H1 (cell line): ENCODE measurements at regions not wholly inside any gene's neighbourhood (a gene's known extent, or its start where the extent isn't known, plus 50 kb on each side); places are given as distances from the start of the nearest gene placed in this dataset.

Experiments
- CTCF ChIA-PET: fragments of 300-600 bp; sonication (Branson Sonifier 250); formaldehyde crosslinking; loops from one replicate; lab custom pipeline; 2021; ENCODE audit not compliant: partially characterized antibody; lab: Charles Lee
- POLR2A ChIA-PET: fragments of 300-600 bp; sonication (Branson Sonifier 250); formaldehyde crosslinking; loops from one replicate; lab custom pipeline; 2021; ENCODE audit warnings: inconsistent platforms; ENCODE audit not compliant: partially characterized antibody; lab: Charles Lee
- DNase-seq, 2 experiments: peaks; one replicate each; pipeline versions ENCODE4 v3.0.0 to v3.0.0-alpha.2; 2010 to 2022; ENCODE audit warnings: low spot score in 2 of 2, low read depth in 1 of 2, mixed read lengths in 1 of 2
- FAIRE-seq: peaks from 2 replicates; lab custom pipeline; 2011; peaks lifted over from hg19 to GRCh38; lab: Jason Lieb, UNC
- H2AFZ ChIP-seq: 2 replicates; pipeline ENCODE4 v1.8.1; 2012; ENCODE audit warnings: low read length, inconsistent platforms
- H2AK5ac ChIP-seq: 2 replicates; pipeline ENCODE4 v1.6.1; 2013; ENCODE audit warnings: low read depth, low read length
- H2BK120ac ChIP-seq: replicated peaks from 2 replicates; pipeline ENCODE3; 2013; ENCODE audit warnings: low read depth, low read length, inconsistent platforms
- H2BK12ac ChIP-seq: 2 replicates; pipeline ENCODE4 v1.6.1; 2013; ENCODE audit warnings: low read depth, low read length
- H2BK15ac ChIP-seq: 2 replicates; pipeline ENCODE4 v1.6.1; 2013; ENCODE audit warnings: low read length
- H2BK20ac ChIP-seq: 2 replicates; pipeline ENCODE4 v1.6.1; 2013; ENCODE audit warnings: low read length
- H2BK5ac ChIP-seq: 2 replicates; pipeline ENCODE4 v1.6.1; 2013; ENCODE audit warnings: low read depth, low read length
- H3K14ac ChIP-seq: 2 replicates; pipeline ENCODE4 v1.6.1; 2013; ENCODE audit warnings: inconsistent platforms; ENCODE audit not compliant: insufficient read length
- H3K18ac ChIP-seq: 2 replicates; pipeline ENCODE4 v1.6.1; 2013; ENCODE audit warnings: low read length; ENCODE audit errors: extremely low read depth
- H3K23ac ChIP-seq: 2 replicates; pipeline ENCODE4 v1.6.1; 2013; ENCODE audit warnings: inconsistent platforms; ENCODE audit not compliant: insufficient read length
- H3K23me2 ChIP-seq: 2 replicates; pipeline ENCODE4 v1.6.1; 2013; ENCODE audit warnings: low read depth, low read length
- H3K27ac ChIP-seq: 2 replicates; pipeline ENCODE4 v1.6.1; 2011; ENCODE audit warnings: low read depth, low read length, inconsistent platforms
- H3K27me3 ChIP-seq, 4 experiments: replicated peaks in 1 of 4; 1 replicate in 1 of 4; 2 replicates in 3 of 4; pipeline versions ENCODE4 v1.6.1 to v1.8.1; 2011 to 2013; ENCODE audit warnings: low read length in 3 of 4, mild to moderate bottlenecking in 3 of 4, inconsistent platforms in 2 of 4, mixed read lengths in 2 of 4, moderate library complexity in 1 of 4; ENCODE audit not compliant: control insufficient read depth in 3 of 4, insufficient read depth in 3 of 4; ENCODE audit errors: extremely low read depth in 1 of 4
- H3K36me3 ChIP-seq, 4 experiments: 2 replicates each; pipeline versions ENCODE4 v1.6.1 to v1.8.1; 2011 to 2013; ENCODE audit warnings: mild to moderate bottlenecking in 4 of 4, low read length in 3 of 4, moderate library complexity in 2 of 4, control low read depth in 1 of 4, inconsistent platforms in 1 of 4; ENCODE audit not compliant: insufficient read depth in 4 of 4, control insufficient read depth in 2 of 4
- H3K4ac ChIP-seq: replicated peaks from 2 replicates; pipeline ENCODE3; 2013; ENCODE audit warnings: low read length, low read depth, mixed read lengths, inconsistent platforms; ENCODE audit not compliant: insufficient read length
- H3K4me1 ChIP-seq, 4 experiments: replicated peaks in 1 of 4; 1 replicate in 1 of 4; 2 replicates in 3 of 4; pipeline versions ENCODE4 v1.6.1 to v1.8.1; 2011 to 2013; ENCODE audit warnings: low read length in 3 of 4, inconsistent platforms in 2 of 4, mixed read lengths in 1 of 4; ENCODE audit not compliant: insufficient read depth in 4 of 4, control insufficient read depth in 3 of 4
- H3K4me2 ChIP-seq, 2 experiments: 2 replicates each; pipeline versions ENCODE4 v1.6.1 to v1.8.1; 2011 to 2013; ENCODE audit warnings: low read depth in 2 of 2, low read length in 2 of 2, control low read depth in 1 of 2, inconsistent platforms in 1 of 2, mild to moderate bottlenecking in 1 of 2; ENCODE audit not compliant: insufficient read depth in 1 of 2
- H3K4me3 ChIP-seq, 4 experiments: fragments of 200-600, 300-600 bp in 1 of 4; sonication (generic), shearing (Covaris generic), sonication (Bioruptor Twin) in 1 of 4; 2 replicates each; pipeline versions ENCODE4 v1.5.1 to v1.8.1; 2011 to 2016; ENCODE audit warnings: low read length in 4 of 4, low read depth in 3 of 4, control low read depth in 2 of 4, inconsistent platforms in 2 of 4, mild to moderate bottlenecking in 2 of 4, mixed read lengths in 1 of 4, moderate library complexity in 1 of 4; ENCODE audit not compliant: insufficient read depth in 2 of 4; ENCODE audit errors: extremely low read depth in 1 of 4
- H3K56ac ChIP-seq: replicated peaks from 2 replicates; pipeline ENCODE3; 2013; ENCODE audit warnings: low read depth, mild to moderate bottlenecking, mixed read lengths, low read length, inconsistent platforms; ENCODE audit not compliant: insufficient read length
- H3K79me1 ChIP-seq: 2 replicates; pipeline ENCODE4 v1.6.1; 2013; ENCODE audit warnings: low read depth, low read length, control low read depth
- H3K79me2 ChIP-seq, 2 experiments: 2 replicates each; pipeline versions ENCODE4 v1.6.1 to v1.8.1; 2012 to 2013; ENCODE audit warnings: low read length in 2 of 2, mild to moderate bottlenecking in 2 of 2, inconsistent platforms in 1 of 2; ENCODE audit not compliant: insufficient read depth in 2 of 2, control insufficient read depth in 1 of 2
- H3K9ac ChIP-seq, 4 experiments: replicated peaks in 1 of 4; 1 replicate in 1 of 4; 2 replicates in 3 of 4; pipeline versions ENCODE4 v1.6.1 to v1.8.1; 2011 to 2013; ENCODE audit warnings: low read depth in 3 of 4, low read length in 3 of 4, control low read depth in 2 of 4, mild to moderate bottlenecking in 2 of 4, moderate library complexity in 2 of 4, inconsistent platforms in 1 of 4; ENCODE audit errors: extremely low read depth in 1 of 4
- H3K9me3 ChIP-seq, 2 experiments: 2 replicates each; pipeline versions ENCODE4 v1.6.1 to v1.8.1; 2012 to 2013; ENCODE audit warnings: mild to moderate bottlenecking in 2 of 2, moderate library complexity in 2 of 2, control low read depth in 1 of 2, inconsistent platforms in 1 of 2, low read depth in 1 of 2, low read length in 1 of 2, mixed read lengths in 1 of 2; ENCODE audit not compliant: insufficient read depth in 2 of 2
- H4K20me1 ChIP-seq, 2 experiments: replicated peaks in 1 of 2; 2 replicates each; pipeline versions ENCODE3 to v1.8.1; 2011 to 2013; ENCODE audit warnings: inconsistent platforms in 2 of 2, low read length in 2 of 2, mild to moderate bottlenecking in 1 of 2; ENCODE audit not compliant: insufficient read depth in 2 of 2, control insufficient read depth in 1 of 2
- H4K5ac ChIP-seq: 2 replicates; pipeline ENCODE4 v1.6.1; 2013; ENCODE audit warnings: low read length, low read depth, mixed read lengths, inconsistent platforms; ENCODE audit not compliant: insufficient read length
- H4K8ac ChIP-seq: 2 replicates; pipeline ENCODE4 v1.8.0; 2013; ENCODE audit warnings: mild to moderate bottlenecking, moderate library complexity, low read length, inconsistent platforms; ENCODE audit not compliant: insufficient read depth; ENCODE audit errors: extremely low read depth
- H4K91ac ChIP-seq: replicated peaks from 2 replicates; pipeline ENCODE3; 2013; ENCODE audit warnings: low read length, mixed read lengths, inconsistent platforms; ENCODE audit not compliant: insufficient read length
- HDAC6 ChIP-seq: IDR thresholded peaks from one replicate; pipeline ENCODE4 v1.7.1; 2012; ENCODE audit warnings: low read depth, mild to moderate bottlenecking, inconsistent platforms, low read length, moderate library complexity
- SUZ12 ChIP-seq: fragments of 200-600 bp; sonication (generic); IDR thresholded peaks from 2 replicates; pipeline ENCODE4 v1.6.1; 2012; ENCODE audit warnings: mild to moderate bottlenecking, inconsistent platforms, low read length, moderate library complexity, mixed read lengths
- WGBS, 2 experiments: shearing (Covaris generic) in 1 of 2; methylation state at CpG; one replicate each; pipeline versions ENCODE4 v1.1.6 to v1.1.7; 2013 to 2015; ENCODE audit warnings: low lambda C conversion rate in 2 of 2, mixed read lengths in 2 of 2, inconsistent platforms in 1 of 2, low coverage in 1 of 2, missing lambda C conversion rate in 1 of 2; ENCODE audit not compliant: insufficient replicate concordance in 2 of 2, insufficient coverage in 1 of 2, insufficient read length in 1 of 2; ENCODE audit errors: extremely low coverage in 1 of 2, missing lambda C conversion rate in 1 of 2; 5-methylcytosine and 5-hydroxymethylcytosine counted together

GRCh38 chr2:145960479-145961163 is 1440.7 kb upstream of the ZEB2 start:
- Histone ChIP-seq H3K27ac (no peak overlapping the region), H2AK5ac (no peak overlapping the region), H3K4me3 (no peak overlapping the region), H4K8ac (no peak overlapping the region), H3K79me1 (no peaks in the 10 kb centered on the region), H3K79me2 (no peaks in the 10 kb centered on the region), H3K14ac (no peak overlapping the region), H3K9me3 (peaks cover 13 to 18% of the 10 kb centered on the region in 2 experiments), H3K56ac (no peak overlapping the region), H3K27me3 (no peaks in the 10 kb centered on the region), H3K23me2 (no peaks in the 10 kb centered on the region), H3K23ac (no peak overlapping the region), H4K20me1 (no peaks in the 10 kb centered on the region), H2BK12ac (no peak overlapping the region; the same call in 1 of the 2 replicates), H3K18ac (no peak overlapping the region), H2BK5ac (no peak overlapping the region), H2BK15ac (no peak overlapping the region), H3K36me3 (0 out of 8 replicates have a peak, but pooled peaks cover 0 to 6% (median 0%) of the 10 kb centered on the region in 4 experiments), H2BK20ac (no peak overlapping the region), H2BK120ac (no peak overlapping the region), H3K4ac (no peak overlapping the region), H2AFZ (no peak overlapping the region), H4K5ac (no peak overlapping the region), H3K4me2 (no peak overlapping the region), H4K91ac (no peak overlapping the region), H3K4me1 (no peaks in the 10 kb centered on the region), H3K9ac (no peak overlapping the region)
- FAIRE-seq (no peak), DNase-seq (no peak)
- ChIA-PET CTCF (no interaction called here), POLR2A (no interaction called here)
- TF ChIP-seq SUZ12: no peak
- TF ChIP-seq HDAC6: no peak
- 97% methylated on average over 13 of the region's 23 CpGs; no CpG with 5 or more reads in 1 of the 2 experiments for WGBS, 2 experiments
